Neural cell (in vitro differentiated cells): ENCODE measurements at regions not wholly inside any gene's neighbourhood (a gene's known extent, or its start where the extent isn't known, plus 50 kb on each side); places are given as distances from the start of the nearest gene placed in this dataset.

Experiments
- H2AFZ ChIP-seq: fragments of 200-600, 300-800 bp; sonication (generic), shearing (Covaris generic); 2 replicates; pipeline ENCODE4 v1.6.0; 2014; ENCODE audit warnings: low read depth, mild to moderate bottlenecking, antibody characterized with exemption, low read length, moderate library complexity
- H3F3A ChIP-seq: fragments of 200-600 bp; shearing (Covaris generic); 2 replicates; pipeline ENCODE4 v1.6.1; 2016; ENCODE audit warnings: mild to moderate bottlenecking, moderate library complexity, mixed read lengths, antibody characterized with exemption, low read length; ENCODE audit not compliant: insufficient read depth, poor library complexity, severe bottlenecking
- H3K27ac ChIP-seq: fragments of 200-600, 300-800 bp; sonication (generic), shearing (Covaris generic); 2 replicates; pipeline ENCODE4 v1.5.1; 2014; ENCODE audit warnings: mild to moderate bottlenecking, low read length, moderate library complexity
- H3K27me3 ChIP-seq: fragments of 300-800, 200-600 bp; sonication (generic), shearing (Covaris generic); 2 replicates; pipeline ENCODE4 v1.6.0; 2014; ENCODE audit warnings: mild to moderate bottlenecking, low read depth, low read length, moderate library complexity; ENCODE audit not compliant: insufficient read depth
- H3K36me3 ChIP-seq: fragments of 300-800, 200-600 bp; sonication (generic), shearing (Covaris generic); 2 replicates; pipeline ENCODE4 v1.5.1; 2014; ENCODE audit warnings: mild to moderate bottlenecking, antibody characterized with exemption, low read length, moderate library complexity; ENCODE audit not compliant: insufficient read depth
- H3K4me2 ChIP-seq: fragments of 300-800, 200-600 bp; sonication (generic), shearing (Covaris generic); 2 replicates; pipeline ENCODE4 v1.6.0; 2014; ENCODE audit warnings: mild to moderate bottlenecking, low read length
- H3K4me3 ChIP-seq: fragments of 300-800, 200-600 bp; sonication (generic), shearing (Covaris generic); 2 replicates; pipeline ENCODE4 v1.5.1; 2014; ENCODE audit warnings: mild to moderate bottlenecking, low read length, moderate library complexity
- H3K79me2 ChIP-seq: fragments of 200-600 bp; shearing (Covaris generic); replicated peaks from 2 replicates; pipeline ENCODE4 v1.6.0; 2014; ENCODE audit warnings: mild to moderate bottlenecking, low read length, moderate library complexity; ENCODE audit not compliant: insufficient read depth
- H3K9ac ChIP-seq: fragments of 300-800, 200-600 bp; sonication (generic), shearing (Covaris generic); 2 replicates; pipeline ENCODE4 v1.6.1; 2016; ENCODE audit warnings: mild to moderate bottlenecking, low read length, mixed read lengths
- H3K9me2 ChIP-seq: fragments of 200-600 bp; shearing (Covaris generic); 2 replicates; pipeline ENCODE4 v1.6.1; 2016; ENCODE audit warnings: mild to moderate bottlenecking, low read length, mixed read lengths; ENCODE audit not compliant: insufficient read depth
- H3K9me3 ChIP-seq: fragments of 200-600, 300-800 bp; sonication (generic), shearing (Covaris generic); 2 replicates; pipeline ENCODE4 v1.6.1; 2016; ENCODE audit warnings: mild to moderate bottlenecking, mixed run types, low read length, moderate library complexity, mixed read lengths
- H4K20me1 ChIP-seq: fragments of 200-600 bp; shearing (Covaris generic); 2 replicates; pipeline ENCODE4 v1.6.1; 2016; ENCODE audit warnings: mild to moderate bottlenecking, mixed run types; ENCODE audit not compliant: insufficient read depth
- CTCF ChIP-seq: fragments of 450-650 bp; IDR thresholded peaks from 2 replicates; pipeline ENCODE4 v1.5.1; 2014; ENCODE audit warnings: antibody characterized with exemption, mild to moderate bottlenecking, moderate library complexity; ENCODE audit not compliant: poor library complexity, severe bottlenecking
- EP300 ChIP-seq: fragments of 450-650 bp; conservative IDR thresholded peaks from 2 replicates; pipeline ENCODE4 v1.6.1; 2014; ENCODE audit warnings: antibody characterized with exemption, mild to moderate bottlenecking, moderate library complexity; ENCODE audit not compliant: poor library complexity, severe bottlenecking
- EZH2 ChIP-seq: fragments of 200-600, 300-800 bp; shearing (Covaris generic), sonication (generic); IDR thresholded peaks from 2 replicates; pipeline ENCODE4 v1.6.1; 2014; ENCODE audit warnings: antibody characterized with exemption, low read length, borderline replicate concordance, mild to moderate bottlenecking; ENCODE audit not compliant: insufficient read depth, poor library complexity, severe bottlenecking
- MXI1 ChIP-seq: fragments of 450-650 bp; conservative IDR thresholded peaks from 2 replicates; pipeline ENCODE4 v1.6.1; 2014; ENCODE audit warnings: antibody characterized with exemption, mild to moderate bottlenecking; ENCODE audit not compliant: poor library complexity, severe bottlenecking
- POLR2AphosphoS5 ChIP-seq: IDR thresholded peaks from 2 replicates; pipeline ENCODE4 v1.6.1; 2012
- RAD21 ChIP-seq: fragments of 450-650 bp; conservative IDR thresholded peaks from 2 replicates; pipeline ENCODE4 v1.6.1; 2014; ENCODE audit warnings: antibody characterized with exemption, mild to moderate bottlenecking, moderate library complexity
- REST ChIP-seq: IDR thresholded peaks from 2 replicates; pipeline ENCODE4 v1.6.1; 2012; ENCODE audit warnings: borderline replicate concordance
- SMC3 ChIP-seq: fragments of 450-650 bp; conservative IDR thresholded peaks from 2 replicates; pipeline ENCODE4 v1.6.1; 2014; ENCODE audit warnings: antibody characterized with exemption, mild to moderate bottlenecking, moderate library complexity; ENCODE audit not compliant: poor library complexity
- TAF1 ChIP-seq: IDR thresholded peaks from 2 replicates; pipeline ENCODE4 v1.6.1; 2012; ENCODE audit warnings: low read depth

- H3K4me2 ChIP-seq: no peak overlapping the region
- no peaks in the 10 kb centered on the region for H3K27me3 ChIP-seq
- no peak for TF ChIP-seq EP300
- no peak overlapping the region for H3K27ac ChIP-seq
- H3K4me3 ChIP-seq: no peak overlapping the region
- H3K36me3 ChIP-seq: no peaks in the 10 kb centered on the region
- no peak overlapping the region for H2AFZ ChIP-seq
- H3K9ac ChIP-seq: no peak overlapping the region
- no peaks in the 10 kb centered on the region for H3K9me2 ChIP-seq
- H4K20me1 ChIP-seq: no peaks in the 10 kb centered on the region
- no peaks in the 10 kb centered on the region for H3F3A ChIP-seq
- no peaks in the 10 kb centered on the region for H3K9me3 ChIP-seq
- H3K79me2 ChIP-seq: no peaks in the 10 kb centered on the region
These were observed 377.7 kb upstream of the CDH11 start for GRCh38 chr16:65499566-65499965.

GRCh38 chr16:65497571-65497970 is 375.7 kb upstream of the CDH11 start:
- H4K20me1 ChIP-seq: no peaks in the 10 kb centered on the region
- no peak overlapping the region for H3K9ac ChIP-seq
- no peaks in the 10 kb centered on the region for H3K79me2 ChIP-seq
- H3K4me2 ChIP-seq: no peak overlapping the region
- H3K4me3 ChIP-seq: no peak overlapping the region
- no peaks in the 10 kb centered on the region for H3K9me3 ChIP-seq
- H3K9me2 ChIP-seq: no peaks in the 10 kb centered on the region
- no peak overlapping the region for H2AFZ ChIP-seq
- TF ChIP-seq MXI1 (no peak), REST (no peak), EP300 (no peak), POLR2AphosphoS5 (no peak)
- no peak overlapping the region for H3K27ac ChIP-seq
- no peaks in the 10 kb centered on the region for H3K36me3 ChIP-seq
- H3K27me3 ChIP-seq: no peaks in the 10 kb centered on the region
- H3F3A ChIP-seq: no peaks in the 10 kb centered on the region

- H3F3A ChIP-seq: no peaks in the 10 kb centered on the region
- no peaks in the 10 kb centered on the region for H3K79me2 ChIP-seq
- no peak overlapping the region for H3K9ac ChIP-seq
- no peaks in the 10 kb centered on the region for H4K20me1 ChIP-seq
- TF ChIP-seq TAF1: no peak
- TF ChIP-seq EZH2: no peak
- TF ChIP-seq MXI1: no peak
- TF ChIP-seq REST: no peak
- TF ChIP-seq EP300: no peak
- TF ChIP-seq RAD21: no peak
- no peak for TF ChIP-seq SMC3
- no peak for TF ChIP-seq POLR2AphosphoS5
- TF ChIP-seq CTCF: no peak
- no peak overlapping the region for H3K4me2 ChIP-seq
- H3K36me3 ChIP-seq: no peaks in the 10 kb centered on the region
- H2AFZ ChIP-seq: no peak overlapping the region
- H3K9me3 ChIP-seq: no peaks in the 10 kb centered on the region
- no peaks in the 10 kb centered on the region for H3K27me3 ChIP-seq
- H3K4me3 ChIP-seq: no peak overlapping the region
- H3K9me2 ChIP-seq: no peaks in the 10 kb centered on the region
- no peak overlapping the region for H3K27ac ChIP-seq
These were observed 373.2 kb upstream of the CDH11 start for GRCh38 chr16:65495106-65495505.
